HG03575 (cell line): ENCODE measurements at regions not wholly inside any gene's neighbourhood (a gene's known extent, or its start where the extent isn't known, plus 50 kb on each side); places are given as distances from the start of the nearest gene placed in this dataset.
A peak's percentile ranks its signal among the peaks of the same experiment; 100 is the strongest.

Experiments
- ATAC-seq: cut with Tn5 transposase; IDR thresholded peaks from one replicate; pipeline ENCODE4 v1.9.1; 2021; ENCODE audit not compliant: unreplicated experiment, insufficient number of reproducible peaks, low FRiP score; ENCODE audit errors: extremely low read depth

- ATAC-seq = no peak
Measured at GRCh38 chr11:59302991-59303390, 55.7 kb upstream of the OR5AN1 start.

DNA sequence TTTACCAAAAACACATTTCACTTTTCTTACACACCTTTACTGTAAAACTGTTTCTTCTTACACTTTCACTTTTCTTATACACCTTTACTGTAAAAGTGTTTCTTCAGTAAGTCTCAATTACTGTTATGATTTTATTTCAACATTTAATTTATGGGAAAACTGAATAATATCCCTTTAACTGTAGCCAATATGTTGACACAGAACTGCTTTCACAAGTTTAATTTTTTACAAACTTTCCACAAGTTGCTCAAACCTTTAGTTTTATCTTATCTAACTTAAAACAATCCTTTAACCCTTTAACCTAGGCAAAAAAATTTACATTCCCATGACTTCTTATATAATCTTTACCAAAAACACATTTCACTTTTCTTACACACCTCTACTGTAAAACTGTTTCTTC lies 63.3 kb upstream of the OR5AN1 start:
- ATAC-seq = no peak

- no peak for ATAC-seq
Measured at GRCh38 chr11:59292611-59293010, 66.1 kb upstream of the OR5AN1 start.

DNA sequence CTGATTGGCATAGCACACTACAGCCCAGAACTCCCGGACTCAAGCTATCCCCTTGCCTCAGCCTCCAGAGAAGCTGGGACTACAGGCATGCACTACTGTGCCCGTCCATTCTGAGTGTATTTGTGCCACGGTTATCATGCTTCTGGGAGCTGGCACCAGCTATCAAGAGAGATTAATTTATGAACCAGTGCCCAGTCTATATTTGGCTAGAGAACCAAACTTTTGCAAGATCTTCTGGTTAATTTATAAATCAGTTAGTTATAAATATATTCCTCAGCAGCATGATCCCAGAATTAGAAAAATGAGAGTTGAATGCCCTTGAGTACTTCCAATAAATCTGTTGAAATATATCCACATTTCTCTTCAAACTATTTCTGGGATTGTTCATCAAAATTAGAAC lies 67.5 kb upstream of the OR5AN1 start:
- ATAC-seq = no peak

DNA sequence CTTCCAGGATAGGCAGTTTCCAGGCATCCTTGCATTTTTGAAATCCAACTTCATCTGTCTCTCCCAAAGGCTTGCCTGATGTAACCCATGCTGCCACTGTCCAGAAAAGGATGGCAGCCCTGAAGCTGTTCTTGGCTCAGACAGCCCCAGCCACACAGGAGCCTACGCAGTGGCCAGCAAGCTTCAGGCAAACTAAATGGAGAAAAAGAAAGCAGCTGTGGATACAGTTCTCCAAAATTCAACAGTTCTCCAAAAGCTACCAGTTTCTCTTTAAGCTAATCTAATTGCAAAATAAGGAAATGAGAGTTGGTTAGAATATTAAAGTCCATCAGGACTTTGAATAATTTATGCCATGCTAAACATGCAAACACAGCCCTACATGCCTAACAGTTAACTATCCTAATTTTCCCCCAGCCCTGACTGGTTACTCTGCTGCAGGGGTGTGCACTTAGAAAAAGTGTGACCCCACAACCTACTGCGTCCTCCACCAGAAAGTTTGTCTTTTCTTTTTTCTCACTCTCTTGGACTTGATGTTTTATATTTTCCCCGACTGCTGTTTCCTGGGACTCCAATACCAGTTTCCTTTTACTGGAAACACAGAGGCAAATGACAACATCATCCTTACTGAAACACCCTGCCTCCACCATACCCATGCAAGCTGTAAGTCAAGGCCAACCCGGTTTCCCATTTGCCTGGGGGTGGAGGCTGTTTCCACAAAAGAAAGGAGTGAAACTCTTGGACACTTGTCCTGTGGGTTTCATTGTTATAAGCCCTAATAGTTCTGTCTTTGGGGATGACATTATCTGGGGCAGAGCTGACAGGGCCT lies 69.1 kb upstream of the OR5AN1 start:
- ATAC-seq = no peak

DNA sequence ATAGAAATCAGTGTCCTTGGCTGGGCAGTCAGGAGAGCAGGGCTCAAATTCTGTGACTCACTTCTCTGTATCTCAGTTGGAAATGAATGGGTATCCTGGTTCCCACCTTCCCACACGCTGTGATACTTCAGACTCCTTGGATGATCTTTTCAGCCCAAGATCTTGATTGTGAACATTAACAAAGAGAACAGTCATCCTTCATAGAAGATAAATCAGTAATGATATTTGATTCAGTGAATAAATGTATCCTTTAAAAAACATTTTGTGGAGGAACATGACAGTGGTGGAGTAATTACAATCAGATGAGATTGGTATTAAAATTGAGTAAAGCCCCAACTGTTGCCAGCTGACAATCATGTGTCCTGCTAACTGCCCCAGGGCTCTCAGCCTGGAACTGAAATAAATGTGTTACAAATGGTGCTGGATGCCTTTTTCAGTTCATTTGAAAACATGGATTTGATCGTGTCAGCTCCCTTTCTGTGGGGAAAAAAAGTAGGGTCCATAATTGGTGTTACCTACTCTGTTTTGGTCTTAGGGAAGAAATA lies 72.9 kb upstream of the OR5AN1 start:
- ATAC-seq = no peak

GRCh38 chr11:59284773-59285129 lies 72.0 kb upstream of the MPEG1 start:
- no peak for ATAC-seq

- ATAC-seq = peak; percentile 41
Measured at GRCh38 chr11:59283825-59284772, 71.4 kb upstream of the MPEG1 start.

- ATAC-seq = no peak
Measured at GRCh38 chr11:59283311-59283710, 70.6 kb upstream of the MPEG1 start.

- ATAC-seq = no peak
Measured at GRCh38 chr11:59281177-59281576, 68.5 kb upstream of the MPEG1 start.

DNA sequence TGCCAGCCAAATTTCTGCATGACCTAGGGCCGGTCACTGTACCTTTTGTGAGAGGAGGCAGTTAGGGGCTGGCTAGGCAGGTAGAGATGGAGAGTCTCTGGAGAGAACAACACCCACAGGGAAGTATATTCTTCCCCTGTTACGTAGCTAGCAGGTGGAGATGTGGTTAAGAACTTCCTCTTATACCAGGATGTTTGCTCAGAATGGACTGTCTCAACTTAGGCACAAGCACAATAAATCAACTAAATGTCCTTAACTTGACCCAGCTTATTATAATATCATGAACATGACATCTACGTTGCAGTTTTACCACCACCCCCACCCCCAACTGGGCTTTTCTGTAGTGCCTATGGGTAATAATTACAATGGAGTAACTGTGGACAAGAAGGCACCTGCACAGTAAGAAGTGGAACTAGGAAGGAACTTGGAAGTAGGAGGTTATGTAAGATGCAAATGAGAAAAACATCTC lies 60.7 kb upstream of the MPEG1 start:
- ATAC-seq = peak; percentile 91

GRCh38 chr11:59272771-59273372 lies 60.1 kb upstream of the MPEG1 start:
- no peak for ATAC-seq

GRCh38 chr11:59271811-59272327 lies 59.1 kb upstream of the MPEG1 start:
- ATAC-seq = no peak

DNA sequence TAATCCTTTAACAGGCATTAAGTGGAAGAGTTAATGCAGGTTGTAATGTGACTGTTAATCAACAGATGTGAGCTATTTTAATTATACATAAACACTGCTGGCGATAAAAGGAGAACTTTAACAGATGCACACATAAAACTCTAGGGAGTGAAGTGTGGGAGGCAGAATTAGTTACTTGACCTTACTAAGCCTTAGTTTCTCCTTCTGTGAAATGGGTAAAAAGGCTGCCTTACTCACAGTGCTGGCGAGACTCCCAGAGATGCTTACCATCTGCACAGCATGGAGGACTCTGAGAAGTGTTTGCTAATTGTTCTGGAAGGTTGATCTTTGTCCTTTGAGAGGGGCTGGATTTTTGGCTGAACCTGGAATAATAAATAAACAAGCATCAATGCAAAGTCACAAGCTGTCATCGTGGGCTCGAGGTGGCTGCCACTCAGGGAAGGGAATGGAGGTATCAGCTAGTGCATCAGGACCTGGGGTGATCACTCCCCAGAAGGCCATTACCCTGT lies 58.6 kb upstream of the MPEG1 start:
- ATAC-seq = no peak

GRCh38 chr11:59267736-59268475 lies 55.2 kb upstream of the MPEG1 start:
- ATAC-seq = no peak

DNA sequence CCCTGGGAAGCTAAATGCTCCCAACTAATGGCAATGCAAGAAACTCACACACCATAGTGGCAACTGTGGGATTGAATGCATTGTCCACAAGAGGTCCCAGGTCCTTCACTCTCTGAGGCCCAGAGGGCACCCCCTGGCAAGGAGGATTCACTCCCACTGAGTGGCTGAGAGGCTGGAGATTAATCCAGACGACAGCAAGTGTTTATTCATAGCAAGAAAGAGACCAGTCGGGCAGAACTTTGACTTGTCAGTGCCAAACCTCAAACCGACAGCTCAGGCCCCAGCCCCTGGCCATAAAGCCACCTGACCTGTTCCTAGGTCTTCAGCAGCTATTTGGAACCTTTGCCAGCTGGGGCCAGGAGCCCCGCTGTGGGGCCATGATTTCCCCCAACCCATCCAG lies 54.5 kb upstream of the MPEG1 start:
- no peak for ATAC-seq

DNA sequence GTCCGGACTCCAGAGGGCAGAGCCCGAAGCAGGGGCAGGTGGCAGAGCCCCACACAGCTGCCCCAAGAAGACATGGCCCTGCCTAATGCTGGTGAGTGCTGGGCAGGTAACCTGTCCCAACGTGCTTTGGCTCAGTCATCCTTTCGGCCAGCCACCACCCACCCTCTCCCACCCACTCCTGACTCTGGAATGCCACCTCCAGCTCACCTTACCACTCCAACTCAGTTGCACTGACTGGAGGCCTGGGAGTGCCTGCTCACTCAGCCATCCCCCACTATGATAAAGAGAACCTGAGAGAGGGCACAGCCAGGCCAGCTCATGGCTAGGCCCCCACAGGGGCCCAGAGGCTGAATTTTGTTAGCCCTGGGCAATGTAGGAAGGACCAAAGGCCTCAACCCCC lies 53.8 kb upstream of the MPEG1 start:
- no peak for ATAC-seq

DNA sequence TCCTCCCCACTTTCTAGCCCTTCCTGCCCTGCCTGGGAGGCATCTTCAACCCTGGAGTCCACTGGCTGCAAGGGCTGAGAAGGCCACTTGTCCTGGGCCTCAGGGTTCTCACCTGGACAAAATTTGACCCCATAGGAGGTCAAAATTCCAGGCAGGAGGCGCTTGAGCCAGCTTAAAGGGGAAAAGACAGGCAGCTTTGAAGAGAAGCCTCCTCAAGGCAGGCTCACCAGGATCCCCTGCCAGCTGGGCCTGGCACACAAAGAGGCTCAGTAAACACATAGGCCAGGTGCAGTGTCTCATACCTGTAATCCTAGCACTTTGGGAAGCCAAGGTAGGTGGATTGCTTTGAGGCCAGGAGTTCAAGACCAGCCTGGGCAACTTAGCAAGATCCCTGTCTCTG lies 53.0 kb upstream of the MPEG1 start:
- ATAC-seq = no peak
